ENCODE measurements at regions not wholly inside any gene's neighbourhood (a gene's known extent, or its start where the extent isn't known, plus 50 kb on each side); places are given as distances from the start of the nearest gene placed in this dataset.

DNA sequence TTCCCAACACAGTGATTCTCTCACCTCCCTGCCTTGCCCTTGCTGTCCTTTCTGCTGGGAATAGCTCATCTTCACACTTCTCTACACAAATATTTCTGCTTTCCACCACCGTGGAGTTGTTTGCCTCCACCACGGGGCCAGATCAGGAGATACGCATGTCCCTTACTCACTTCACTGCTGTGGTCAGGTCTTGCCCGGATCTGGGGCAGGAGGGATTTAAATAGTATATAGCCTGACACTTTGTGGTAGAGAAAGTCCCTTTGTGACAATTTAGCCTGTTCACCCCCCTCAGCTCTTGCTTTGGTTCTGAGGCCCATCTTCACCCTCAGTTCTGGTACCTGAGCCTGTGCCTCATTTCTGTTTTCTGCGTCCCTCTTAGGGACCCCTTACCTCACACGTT, 92.6 kb upstream of the PREP start:
- no peak for DNase-seq (ENCODE audit: low spot score)

DNA sequence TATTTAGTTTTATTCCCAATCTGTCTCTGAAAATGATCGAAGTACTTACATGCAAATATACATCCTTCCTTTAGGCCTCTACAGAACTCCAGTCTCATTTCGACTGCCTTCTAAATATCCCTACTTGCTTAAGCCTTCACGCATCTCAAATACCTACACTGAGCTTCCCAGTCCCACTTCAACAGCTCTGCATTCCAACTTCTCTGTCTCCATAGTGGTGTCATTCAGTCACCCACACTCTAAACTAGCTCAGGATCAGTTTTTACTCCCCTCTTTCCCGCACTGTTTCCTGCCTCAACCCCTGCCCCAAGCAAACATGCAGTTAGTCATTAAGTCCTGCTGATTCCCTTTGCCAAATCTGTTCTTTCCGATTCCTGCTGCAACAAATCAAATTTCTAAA, 91.8 kb upstream of the PREP start:
- no peak for DNase-seq (ENCODE audit: low spot score)

DNA sequence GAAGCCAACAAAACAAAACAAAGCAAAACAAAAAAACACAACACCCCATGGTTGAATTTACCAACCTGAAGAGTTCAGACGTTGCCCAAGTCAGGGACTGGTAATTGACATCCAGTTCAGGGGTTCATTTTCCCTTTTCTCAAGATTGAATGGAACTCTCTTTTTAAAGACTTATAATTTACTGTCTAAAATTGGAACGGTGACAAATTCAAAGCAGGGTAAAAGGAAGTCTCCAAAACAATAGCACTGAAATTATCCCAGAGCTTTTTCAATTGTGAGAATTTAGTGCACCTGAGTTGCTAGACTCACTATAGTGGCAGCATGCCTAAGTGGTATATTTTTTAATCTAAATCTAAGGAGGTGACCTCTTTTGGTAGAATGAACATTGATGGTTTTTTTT, 90.9 kb upstream of the PREP start:
- DNase-seq (ENCODE audit: low spot score), result no peak

DNA sequence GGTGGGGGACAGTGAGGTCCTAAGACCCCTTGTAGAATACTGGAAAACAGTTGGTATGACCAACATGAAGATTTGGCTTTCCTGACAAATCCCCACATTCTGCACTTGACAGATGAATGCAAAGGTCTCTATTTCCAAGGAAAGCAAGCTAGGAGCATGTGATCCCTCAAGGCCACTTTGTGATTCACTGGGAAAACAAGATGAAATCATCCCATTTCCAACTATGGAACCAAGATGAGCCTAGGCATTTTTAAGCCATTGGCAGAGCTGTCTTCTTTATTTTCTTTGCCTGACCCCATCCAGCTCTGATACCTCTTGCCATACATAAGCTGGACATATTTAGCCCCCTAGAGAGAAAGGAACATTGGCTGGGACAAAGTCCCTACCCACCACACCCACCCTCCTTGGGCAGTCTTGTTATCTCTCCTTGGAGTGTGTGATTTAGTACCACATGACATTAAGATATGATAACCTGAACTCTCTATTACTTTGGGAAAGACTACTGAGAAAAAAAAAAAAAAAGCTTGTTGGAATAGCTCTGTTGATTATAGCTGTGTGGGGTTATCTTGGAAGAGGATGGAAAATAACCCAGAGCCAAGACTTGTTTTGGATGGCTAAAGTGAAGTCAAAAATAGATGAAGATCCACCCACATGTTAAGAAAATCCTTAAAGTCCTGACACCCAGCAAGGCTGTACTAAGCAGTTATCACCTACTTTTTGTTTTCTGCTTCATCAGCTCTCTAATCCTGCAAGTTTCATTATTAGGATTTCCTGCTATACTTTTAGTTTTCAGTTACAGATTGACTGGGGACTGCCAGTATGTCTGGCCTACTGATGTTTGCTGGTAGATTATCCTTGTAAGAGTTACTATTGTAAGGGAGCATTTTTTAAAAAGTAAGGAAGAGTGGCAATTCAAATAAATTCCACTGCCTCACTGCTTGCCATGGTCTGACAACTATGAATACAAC, 90.1 kb upstream of the PREP start:
- DNase-seq (ENCODE audit: low spot score), result no peak

DNA sequence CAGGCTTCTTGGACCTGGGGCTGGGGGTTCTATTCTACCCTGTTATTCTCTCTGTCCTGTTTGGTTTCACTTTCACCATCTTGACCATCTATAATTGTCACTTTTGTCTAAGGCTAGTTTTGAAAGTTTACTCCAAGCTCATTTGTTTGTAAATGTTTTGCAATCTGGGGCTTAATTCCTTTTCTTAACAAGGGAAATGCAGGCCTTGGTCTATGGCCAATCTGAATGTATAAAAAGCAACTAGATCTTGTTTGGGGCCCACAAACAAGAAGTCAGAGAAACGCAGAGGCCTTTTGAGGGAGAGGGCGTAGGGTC, 86.3 kb upstream of the PREP start:
- no peak for DNase-seq (ENCODE audit: low spot score)

DNA sequence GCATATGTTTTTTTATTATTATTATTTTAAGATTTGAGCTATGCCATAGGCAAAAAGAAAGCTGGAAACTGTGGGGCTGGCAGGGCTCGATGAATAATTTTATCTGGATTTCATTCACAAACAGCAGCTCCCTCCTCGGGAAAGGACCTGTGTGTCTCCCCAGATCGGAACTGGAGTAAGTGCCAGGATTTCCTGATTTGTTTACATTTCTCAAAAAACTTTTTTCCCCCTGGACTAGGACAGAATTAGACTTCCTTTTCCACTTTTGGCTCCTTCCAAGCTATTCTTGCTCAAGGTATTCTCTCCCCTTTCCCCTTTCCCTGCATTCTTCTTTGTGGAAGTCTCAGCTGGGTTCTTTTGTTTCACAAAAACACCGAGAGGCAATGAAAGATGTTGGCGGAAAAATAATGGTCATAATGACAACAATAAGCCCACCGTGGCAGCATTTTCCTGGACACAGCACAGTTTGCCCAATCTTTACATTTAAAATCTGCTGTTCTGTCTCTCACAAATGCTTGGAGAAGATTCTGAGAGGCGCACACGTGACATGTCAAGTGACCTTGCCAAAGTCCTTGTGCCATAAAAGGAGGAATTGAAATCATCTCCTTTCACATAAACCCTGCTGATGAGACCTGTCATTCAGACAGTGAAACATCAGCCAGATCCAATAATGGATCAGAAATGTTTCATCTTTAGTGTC, 85.8 kb upstream of the PREP start:
- no peak for DNase-seq (ENCODE audit: low spot score)

DNA sequence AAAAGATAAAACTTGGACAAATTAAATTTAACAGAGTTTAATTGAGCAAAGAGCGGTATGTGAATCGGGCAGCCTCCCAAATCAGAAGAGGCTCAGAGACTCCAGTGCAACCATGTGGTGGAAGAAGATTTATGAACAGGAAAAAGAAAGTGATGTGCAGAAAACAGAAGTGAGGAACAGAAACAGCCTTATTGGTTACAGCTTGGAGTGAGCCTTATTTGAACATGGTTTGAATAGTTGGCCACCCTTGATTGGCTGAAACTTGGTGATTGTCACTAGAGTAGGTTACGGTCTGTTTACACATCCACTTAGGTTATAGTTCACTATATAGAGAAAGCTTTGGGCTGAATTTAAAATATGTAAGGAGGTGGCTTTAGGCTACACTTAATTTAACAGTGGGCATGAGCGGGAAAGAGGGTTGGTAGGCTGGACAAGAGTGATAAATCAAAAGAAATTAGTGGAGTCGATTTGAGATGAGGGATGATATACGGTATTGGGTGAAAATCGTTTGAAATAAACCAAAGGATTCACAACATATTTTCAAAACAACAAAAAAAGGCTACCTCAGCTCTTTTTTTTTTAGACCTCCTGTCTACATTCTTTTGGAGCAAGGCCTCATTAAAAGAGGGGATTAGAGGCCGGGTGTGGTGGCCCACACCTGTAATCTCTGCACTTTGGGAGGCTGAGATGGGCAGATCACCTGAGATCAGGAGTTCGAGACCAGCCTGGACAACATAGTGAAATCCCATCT, 84.3 kb upstream of the PREP start:
- DNase-seq (ENCODE audit: low spot score), result no peak

DNA sequence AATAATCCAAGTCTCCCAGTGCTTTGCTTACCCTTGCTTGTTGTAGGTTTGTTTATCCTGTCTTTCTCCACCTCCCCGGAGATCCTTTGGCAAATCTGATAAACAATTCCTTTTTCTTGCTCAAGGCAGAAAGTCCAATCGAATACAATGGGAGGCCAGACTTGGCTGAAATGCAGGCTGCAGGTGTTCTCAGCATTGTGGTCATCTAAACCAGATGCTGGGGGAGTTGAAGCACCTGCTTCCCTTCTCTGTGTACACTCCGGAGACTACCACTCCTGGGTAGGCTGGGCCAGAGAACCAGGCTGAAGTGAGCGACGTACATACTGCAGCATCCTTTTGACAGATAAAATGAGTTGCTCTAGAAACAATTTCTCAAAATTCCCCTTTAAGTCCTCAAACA, 82.6 kb upstream of the PREP start:
- DNase-seq (ENCODE audit: low spot score), result no peak

DNA sequence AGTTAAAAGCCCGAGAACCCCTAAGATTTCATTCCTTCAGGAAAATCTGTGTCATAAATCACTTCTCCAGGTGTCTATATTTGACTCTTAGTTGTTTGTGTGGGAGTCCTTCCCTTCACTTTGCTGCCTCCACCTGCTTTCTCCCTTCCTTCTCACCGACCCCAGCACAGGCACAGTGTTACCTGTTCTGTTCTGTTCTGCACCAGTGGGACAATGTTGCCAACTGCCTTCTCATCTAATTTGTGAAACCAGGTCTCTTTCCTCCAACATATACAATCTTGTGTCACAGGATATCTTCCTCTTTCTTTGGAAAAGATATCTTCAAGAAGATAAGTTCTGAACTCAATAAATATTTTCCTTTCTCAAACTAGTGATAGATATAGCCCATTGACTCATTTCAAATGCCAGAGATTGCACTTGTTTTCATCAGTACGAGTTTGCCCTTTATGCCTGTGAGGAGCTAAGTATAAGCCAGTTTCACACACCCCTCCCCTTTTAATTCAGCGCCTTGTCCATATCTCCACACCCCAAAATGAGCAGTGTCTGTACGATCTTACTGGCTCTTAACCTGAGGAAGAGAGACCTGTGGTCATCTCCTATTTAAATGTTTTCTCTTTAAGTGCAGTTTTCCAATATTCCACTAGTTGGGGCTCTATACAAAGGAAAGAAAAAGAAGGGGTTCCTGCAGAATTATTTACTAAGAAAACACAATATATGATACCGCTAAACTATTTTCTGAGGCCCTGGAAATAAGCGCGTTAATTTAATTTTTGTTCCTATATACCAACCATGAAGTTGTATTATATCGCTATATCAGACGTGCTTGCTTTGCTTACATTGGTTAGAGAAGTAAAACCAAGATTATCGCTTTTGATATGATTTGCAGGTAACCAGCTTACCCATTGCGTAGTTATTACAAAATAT, 81.6 kb upstream of the PREP start:
- peak; percentile 68 for DNase-seq (ENCODE audit: low spot score)

DNA sequence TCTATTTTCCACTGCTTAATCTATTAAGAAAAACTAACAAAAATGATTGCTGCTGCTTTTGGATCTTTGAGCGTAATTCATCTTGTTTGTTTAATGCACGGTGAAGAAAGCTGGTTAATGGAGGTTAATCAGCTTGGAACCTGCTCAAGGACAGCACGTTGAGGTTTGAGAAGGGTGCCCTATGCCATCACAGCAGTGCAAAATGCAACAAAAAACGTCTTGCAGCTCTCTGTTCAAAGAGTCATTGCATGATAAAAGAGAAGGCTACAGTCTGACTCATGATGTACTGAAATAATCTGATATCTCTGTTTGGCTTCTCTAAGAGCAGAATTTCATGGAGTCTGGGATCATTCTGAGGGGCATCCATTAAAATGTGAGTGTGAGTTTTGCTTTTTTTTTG, 80.6 kb upstream of the PREP start:
- no peak for DNase-seq (ENCODE audit: low spot score)

DNA sequence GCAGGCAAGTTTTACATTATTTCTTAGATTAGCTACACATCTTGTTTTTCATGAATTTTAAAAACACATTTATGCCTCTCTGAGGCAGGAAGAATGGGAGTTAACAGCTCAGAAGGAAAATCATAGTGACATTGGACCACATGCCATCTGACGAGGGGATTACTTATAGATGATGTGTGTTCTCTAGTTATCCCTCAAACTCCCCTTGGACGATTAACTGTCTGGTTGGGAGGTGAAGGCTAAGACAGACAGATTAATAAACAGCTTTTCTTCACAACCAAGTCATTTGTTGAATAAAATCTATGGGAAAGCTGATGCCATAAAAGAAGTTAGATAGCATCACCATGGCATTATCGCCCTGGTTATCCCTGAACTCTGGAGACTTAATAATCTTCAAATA, 80.0 kb upstream of the PREP start:
- no peak for DNase-seq (ENCODE audit: low spot score)

DNA sequence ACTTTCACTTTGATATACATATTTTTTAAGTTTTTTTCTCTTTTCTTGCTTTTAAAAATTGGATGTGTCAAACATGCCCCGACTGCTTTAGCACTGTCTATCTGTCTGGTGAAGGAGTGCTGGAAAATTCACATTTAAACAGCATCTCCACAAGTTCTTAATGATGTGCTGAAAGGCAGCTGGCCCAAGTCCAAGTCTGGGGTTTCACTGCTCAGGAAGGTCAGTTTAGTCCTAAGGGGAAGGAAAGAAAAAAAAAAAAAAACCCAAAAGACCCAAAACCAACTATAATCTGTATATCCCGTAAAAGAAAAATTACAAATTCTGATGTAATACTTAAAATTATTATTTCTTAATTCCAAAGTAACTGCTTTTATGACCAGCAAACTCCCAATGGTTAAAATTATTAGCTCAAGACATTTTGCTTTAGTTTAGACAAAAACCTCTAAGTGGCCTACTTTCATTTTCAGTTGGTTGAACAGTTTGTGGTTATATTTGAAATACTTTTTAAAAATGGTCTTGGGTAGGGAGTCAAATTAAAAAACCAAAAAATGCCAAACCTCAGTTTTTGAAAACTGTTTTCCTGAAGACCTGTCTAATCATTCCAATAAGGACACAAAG, 79.5 kb upstream of the PREP start:
- no peak for DNase-seq (ENCODE audit: low spot score)

DNA sequence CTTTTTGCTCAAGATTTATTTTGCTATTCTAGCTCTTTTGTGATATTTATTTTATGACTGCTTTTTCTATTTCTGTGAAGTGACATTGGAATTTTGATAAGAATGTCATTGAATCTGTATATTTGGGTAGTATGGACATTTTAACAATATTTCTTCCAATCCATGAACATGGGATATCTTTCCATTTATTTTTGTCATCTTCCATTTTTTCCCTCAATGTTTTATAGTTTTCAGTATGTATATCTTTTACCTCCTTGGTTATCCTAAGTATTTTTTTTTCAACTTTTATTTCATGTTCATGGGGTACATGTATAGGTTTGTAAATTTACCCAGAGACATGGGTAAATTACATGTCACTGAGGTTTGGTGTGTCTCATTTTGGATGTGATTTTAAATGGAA, 74.1 kb upstream of the PREP start:
- DNase-seq (ENCODE audit: low spot score), result no peak

DNA sequence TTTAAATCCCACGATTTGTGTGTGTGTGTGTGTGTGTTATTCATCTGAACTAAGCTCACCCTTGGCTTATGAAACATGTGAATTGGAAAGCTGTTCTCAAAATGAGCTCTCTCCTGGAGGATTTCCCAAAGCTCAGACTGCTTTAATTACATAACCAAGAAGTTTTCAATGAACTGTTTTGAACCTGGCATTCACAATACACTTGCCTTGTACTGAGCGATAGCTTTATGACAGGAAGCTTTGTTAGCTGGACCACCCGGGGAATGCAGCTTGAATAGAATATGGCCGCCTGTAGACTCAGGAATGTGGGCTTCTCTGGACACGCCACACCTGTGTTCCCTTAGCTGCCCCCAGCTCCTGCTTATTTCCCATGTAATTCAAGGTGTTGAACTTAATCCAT, 71.4 kb upstream of the PREP start:
- DNase-seq (ENCODE audit: low spot score), result no peak

DNA sequence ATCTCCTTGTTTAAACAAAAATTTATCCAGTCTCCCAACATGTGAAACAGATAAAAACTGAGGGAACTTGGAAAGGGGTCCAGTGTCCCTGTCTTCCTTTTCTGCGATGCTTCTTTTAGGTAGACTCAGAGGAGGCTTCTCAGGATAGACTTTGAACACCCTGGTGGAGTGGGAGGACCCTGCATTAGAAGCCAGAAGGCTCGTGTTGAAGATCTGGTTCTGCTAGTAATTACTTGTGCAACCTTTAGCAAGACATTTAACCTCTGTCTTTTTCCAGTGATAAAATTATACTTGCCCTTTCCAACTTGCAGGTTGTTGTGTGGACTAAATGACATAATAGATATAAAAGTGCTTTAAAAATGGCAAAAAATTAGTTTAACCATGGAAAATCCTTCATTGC, 67.1 kb upstream of the PREP start:
- peak; percentile 14 for DNase-seq (ENCODE audit: low spot score)

DNA sequence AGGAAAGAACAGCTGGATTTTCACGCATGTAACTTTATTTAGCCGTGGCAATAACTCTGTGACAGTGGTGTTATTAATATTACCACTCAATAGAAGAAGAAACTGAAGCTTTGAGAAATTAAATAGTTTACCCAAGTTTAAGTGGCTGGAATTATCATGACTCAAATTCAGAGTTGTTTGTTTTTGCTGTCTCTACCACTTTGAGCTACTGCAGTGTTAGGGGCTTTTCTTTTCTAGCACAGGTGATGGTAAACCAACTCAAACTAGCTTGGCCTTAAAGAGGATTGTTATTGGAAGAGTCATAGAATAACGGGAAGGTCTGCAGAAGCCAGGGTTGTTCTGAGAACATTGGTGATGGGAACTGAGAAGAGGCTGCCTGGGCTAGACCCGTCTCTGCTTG, 66.0 kb upstream of the PREP start:
- DNase-seq (ENCODE audit: low spot score), result no peak

DNA sequence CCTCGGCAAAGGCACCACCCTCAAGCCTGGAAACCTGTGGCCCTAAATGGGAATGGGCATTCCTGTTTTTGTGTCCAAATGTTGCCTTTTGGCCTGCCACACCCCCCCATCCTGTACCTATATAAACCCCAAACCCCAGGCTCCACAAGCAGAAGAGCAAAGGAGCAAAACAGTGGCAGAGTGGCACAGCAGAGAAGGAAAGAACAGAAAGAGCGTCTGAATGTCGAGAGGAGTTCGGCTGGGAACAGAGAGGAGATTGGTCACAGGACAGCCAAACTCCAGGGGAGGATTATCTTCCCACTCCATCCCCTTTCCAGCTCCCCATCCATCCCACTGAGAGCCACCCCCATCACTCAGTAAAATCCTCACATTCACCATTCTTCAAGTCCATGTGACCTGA, 58.0 kb upstream of the PREP start:
- no peak for DNase-seq (ENCODE audit: low spot score)

DNA sequence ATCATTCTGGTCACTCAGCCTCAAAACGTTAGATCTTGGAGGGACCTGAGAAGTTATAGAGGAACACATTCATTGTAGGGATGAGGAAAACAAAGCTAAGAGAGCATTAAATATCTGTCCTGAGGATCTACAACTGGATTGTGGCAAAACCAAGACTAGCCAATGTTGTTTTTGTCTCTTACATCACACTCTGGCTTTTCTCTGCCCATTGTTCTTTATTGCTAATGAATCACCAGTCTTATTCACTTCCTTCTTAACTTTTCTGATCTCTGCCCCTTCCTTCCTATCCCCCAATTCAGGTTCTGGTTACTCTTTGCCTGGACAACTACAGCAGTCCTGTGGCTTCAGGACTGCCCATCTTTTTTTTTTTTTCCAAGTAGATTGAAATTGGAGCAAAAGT, 57.0 kb upstream of the PREP start:
- DNase-seq (ENCODE audit: low spot score), result no peak

DNA sequence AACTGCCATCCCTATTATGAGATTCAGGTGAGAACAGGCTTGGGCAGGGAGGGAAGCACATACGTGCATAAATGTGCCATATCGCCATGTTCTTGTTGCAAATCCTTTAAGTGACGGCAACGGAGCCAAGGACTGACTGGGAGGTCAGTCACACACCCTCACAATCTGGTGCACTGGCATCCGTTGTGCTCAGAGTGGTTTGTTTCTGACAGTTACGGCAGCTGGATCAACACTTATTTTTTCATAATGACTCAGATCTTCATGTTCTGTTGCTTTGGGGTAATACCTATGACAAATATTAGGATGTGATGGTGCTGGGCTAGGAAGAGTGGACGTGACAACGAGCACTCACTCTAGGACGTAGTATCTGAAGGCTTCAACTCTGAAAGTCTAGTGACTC, 56.2 kb upstream of the PREP start:
- no peak for DNase-seq (ENCODE audit: low spot score)

DNA sequence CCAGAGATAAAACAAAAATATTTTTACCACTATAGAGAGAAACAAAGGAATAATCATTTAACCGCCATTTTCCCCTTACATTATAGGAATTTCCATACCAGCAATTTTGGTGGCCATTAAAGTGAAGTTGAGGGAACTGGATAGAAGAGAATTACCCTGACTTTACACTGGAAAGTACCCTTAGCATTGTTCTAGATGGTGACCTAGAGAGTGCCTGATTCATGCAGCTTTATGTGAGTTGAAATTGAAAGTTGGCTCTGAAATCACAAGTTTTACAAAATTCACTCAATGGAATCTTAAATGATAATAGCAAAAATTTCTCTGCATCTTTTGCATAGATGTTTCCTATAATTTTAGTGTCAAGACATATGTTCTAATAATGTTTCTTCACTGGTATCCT, 55.7 kb upstream of the PREP start:
- no peak for DNase-seq (ENCODE audit: low spot score)

DNA sequence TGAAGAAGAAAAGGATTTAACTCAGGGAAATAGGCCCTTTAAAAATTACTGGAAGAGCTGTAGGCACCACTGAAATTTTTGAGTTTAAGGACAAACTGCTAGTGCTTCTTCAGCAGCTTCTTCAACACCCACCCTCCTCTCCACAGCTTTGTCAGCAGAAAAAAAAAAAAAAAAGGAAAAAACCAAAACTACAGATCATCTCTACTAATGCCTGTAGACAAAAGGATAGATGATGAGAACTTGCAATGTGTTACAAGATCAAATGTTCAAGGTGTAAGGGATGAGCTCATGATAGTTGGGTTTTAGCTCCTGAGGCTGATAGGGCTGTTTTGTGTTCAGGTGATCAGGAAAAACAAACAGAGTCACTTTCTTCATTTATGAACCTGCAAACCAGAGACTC, 55.2 kb upstream of the PREP start:
- no peak for DNase-seq (ENCODE audit: low spot score)
